Liver (tissue), 3 donors: ENCODE measurements at regions not wholly inside any gene's neighbourhood (a gene's known extent, or its start where the extent isn't known, plus 50 kb on each side); places are given as distances from the start of the nearest gene placed in this dataset.

Experiments used
- CTCF ChIP-seq: fragments of 150-350 bp; IDR thresholded peaks from 2 replicates; pipeline ENCODE4 v1.5.1; 2017; ENCODE audit warnings: improper control_type of control experiment, low read depth, low read length; ENCODE audit not compliant: missing input control
- EGR1 ChIP-seq, 2 donors: IDR thresholded peaks; 2 replicates each; pipeline ENCODE4 v1.6.1; 2016 to 2018; ENCODE audit warnings: antibody characterized with exemption in 2 of 2, low read depth in 2 of 2
- FOXA1 ChIP-seq: IDR thresholded peaks from 2 replicates; pipeline ENCODE4 v1.6.1; 2016; ENCODE audit warnings: antibody characterized with exemption
- GABPA ChIP-seq, 2 donors: IDR thresholded peaks in 1 of 2; conservative IDR thresholded peaks in 1 of 2; 2 replicates each; pipeline ENCODE4 v1.6.1; 2016; ENCODE audit warnings: antibody characterized with exemption in 2 of 2, mild to moderate bottlenecking in 1 of 2, moderate library complexity in 1 of 2
- JUND ChIP-seq, 2 donors: IDR thresholded peaks; 2 replicates each; pipeline ENCODE4 v1.6.1; 2016; ENCODE audit warnings: antibody characterized with exemption in 2 of 2
- MAX ChIP-seq: IDR thresholded peaks from 2 replicates; pipeline ENCODE4 v1.6.1; 2016; ENCODE audit warnings: antibody characterized with exemption
- RAD21 ChIP-seq, 2 donors: IDR thresholded peaks; 2 replicates each; pipeline ENCODE4 v1.6.1; 2016; ENCODE audit warnings: antibody characterized with exemption in 2 of 2, mild to moderate bottlenecking in 2 of 2
- REST ChIP-seq: IDR thresholded peaks from 2 replicates; pipeline ENCODE4 v1.6.1; 2016; ENCODE audit warnings: antibody characterized with exemption, mild to moderate bottlenecking
- RXRA ChIP-seq, 2 donors: IDR thresholded peaks; 2 replicates each; pipeline ENCODE4 v1.6.1; 2017 to 2018; ENCODE audit warnings: antibody characterized with exemption in 2 of 2, mild to moderate bottlenecking in 1 of 2
- SP1 ChIP-seq: IDR thresholded peaks from 2 replicates; pipeline ENCODE4 v1.6.1; 2018; ENCODE audit warnings: antibody characterized with exemption, mild to moderate bottlenecking
- YY1 ChIP-seq: IDR thresholded peaks from 2 replicates; pipeline ENCODE4 v1.6.1; 2016; ENCODE audit warnings: antibody characterized with exemption, mild to moderate bottlenecking
- TF ChIP-seq, protein P1 (sequence below): IDR thresholded peaks from 2 replicates; pipeline ENCODE4 v1.6.1; 2016; ENCODE audit warnings: antibody characterized with exemption
- donor health status: healthy.
- donor health status: healthy.

- TF ChIP-seq CTCF (no peak), MAX (no peak), REST (no peak), YY1 (no peak), EGR1 (IDR thresholded peaks at IDR 0.05; ENCODE audit: low read depth in 2 of 2) (no peak), JUND (IDR thresholded peaks at IDR 0.05) (no peak), GABPA (IDR thresholded peaks at IDR 0.05 in 1 of 2, conservative IDR thresholded peaks at IDR 0.05 in 1 of 2) (no peak), RAD21 (IDR thresholded peaks at IDR 0.05) (no peak), FOXA1 (no peak), RXRA (IDR thresholded peaks at IDR 0.05) (no peak), SP1 (no peak)
- TF ChIP-seq, protein P1, sequence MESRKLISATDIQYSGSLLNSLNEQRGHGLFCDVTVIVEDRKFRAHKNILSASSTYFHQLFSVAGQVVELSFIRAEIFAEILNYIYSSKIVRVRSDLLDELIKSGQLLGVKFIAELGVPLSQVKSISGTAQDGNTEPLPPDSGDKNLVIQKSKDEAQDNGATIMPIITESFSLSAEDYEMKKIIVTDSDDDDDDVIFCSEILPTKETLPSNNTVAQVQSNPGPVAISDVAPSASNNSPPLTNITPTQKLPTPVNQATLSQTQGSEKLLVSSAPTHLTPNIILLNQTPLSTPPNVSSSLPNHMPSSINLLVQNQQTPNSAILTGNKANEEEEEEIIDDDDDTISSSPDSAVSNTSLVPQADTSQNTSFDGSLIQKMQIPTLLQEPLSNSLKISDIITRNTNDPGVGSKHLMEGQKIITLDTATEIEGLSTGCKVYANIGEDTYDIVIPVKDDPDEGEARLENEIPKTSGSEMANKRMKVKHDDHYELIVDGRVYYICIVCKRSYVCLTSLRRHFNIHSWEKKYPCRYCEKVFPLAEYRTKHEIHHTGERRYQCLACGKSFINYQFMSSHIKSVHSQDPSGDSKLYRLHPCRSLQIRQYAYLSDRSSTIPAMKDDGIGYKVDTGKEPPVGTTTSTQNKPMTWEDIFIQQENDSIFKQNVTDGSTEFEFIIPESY, result no peak
Measured at GRCh38 chr3:153438271-153438670, 276.2 kb downstream of the RAP2B start.
